HEK293T (cell line): ENCODE measurements at regions not wholly inside any gene's neighbourhood (a gene's known extent, or its start where the extent isn't known, plus 50 kb on each side); places are given as distances from the start of the nearest gene placed in this dataset.
"Not testable (repeated sequence)": the region's sequence is repeated elsewhere in the genome, so short reads cannot be mapped to it uniquely, and the experiment has no call there.

Experiments used
- CTCF ChIA-PET: fragments of 350-600 bp; formaldehyde crosslinking; extraction: SDS; loops from one replicate; lab custom pipeline; 2021; ENCODE audit warnings: antibody characterized with exemption, inconsistent platforms; lab: Yijun Ruan, JAX
- POLR2A ChIA-PET: fragments of 350-600 bp; formaldehyde crosslinking; extraction: SDS; loops from one replicate; lab custom pipeline; 2020; ENCODE audit warnings: antibody characterized with exemption, inconsistent platforms; lab: Yijun Ruan, JAX
- DNase-seq: peaks from one replicate; pipeline ENCODE4 v3.0.0; 2012; ENCODE audit warnings: mixed read lengths; ENCODE audit errors: extremely low spot score
- ARNT ChIP-seq: fragments of 450-650 bp; IDR thresholded peaks from 2 replicates; pipeline ENCODE4 v1.6.1; 2017; ENCODE audit warnings: mild to moderate bottlenecking
- BHLHE40 ChIP-seq: fragments of 450-650 bp; IDR thresholded peaks from 2 replicates; pipeline ENCODE4 v1.6.1; 2016; ENCODE audit warnings: mild to moderate bottlenecking, moderate library complexity, borderline replicate concordance
- CTBP1 ChIP-seq: fragments of 450-650 bp; IDR thresholded peaks from 2 replicates; pipeline ENCODE4 v1.6.1; 2016; ENCODE audit warnings: borderline replicate concordance
- ELF4 ChIP-seq: fragments of 450-650 bp; IDR thresholded peaks from 2 replicates; pipeline ENCODE4 v1.6.1; 2017; ENCODE audit warnings: antibody characterized with exemption
- FOXA1 ChIP-seq: fragments of 450-650 bp; IDR thresholded peaks from 2 replicates; pipeline ENCODE4 v1.6.1; 2016; ENCODE audit warnings: mild to moderate bottlenecking
- FOXK2 ChIP-seq: fragments of 450-650 bp; IDR thresholded peaks from 2 replicates; pipeline ENCODE4 v1.6.1; 2016; ENCODE audit warnings: mild to moderate bottlenecking
- FOXM1 ChIP-seq: fragments of 450-650 bp; IDR thresholded peaks from 2 replicates; pipeline ENCODE4 v1.6.1; 2017; ENCODE audit warnings: mild to moderate bottlenecking, borderline replicate concordance
- HDGF ChIP-seq: fragments of 450-650 bp; IDR thresholded peaks from 2 replicates; pipeline ENCODE4 v1.6.1; 2017; ENCODE audit warnings: antibody characterized with exemption, borderline replicate concordance
- L3MBTL2 ChIP-seq: fragments of 450-650 bp; conservative IDR thresholded peaks from 2 replicates; pipeline ENCODE4 v1.6.1; 2016; ENCODE audit warnings: mild to moderate bottlenecking
- LEF1 ChIP-seq: fragments of 450-650 bp; IDR thresholded peaks from 2 replicates; pipeline ENCODE4 v1.6.1; 2017; ENCODE audit warnings: mild to moderate bottlenecking, borderline replicate concordance
- NFRKB ChIP-seq: fragments of 450-650 bp; IDR thresholded peaks from 2 replicates; pipeline ENCODE4 v1.6.1; 2016; ENCODE audit warnings: mild to moderate bottlenecking, moderate library complexity
- PKNOX1 ChIP-seq: fragments of 450-650 bp; IDR thresholded peaks from 2 replicates; pipeline ENCODE4 v1.6.1; 2016
- SP1 ChIP-seq: fragments of 450-650 bp; IDR thresholded peaks from 2 replicates; pipeline ENCODE4 v1.6.1; 2017
- SUZ12 ChIP-seq: fragments of 450-650 bp; IDR thresholded peaks from 2 replicates; pipeline ENCODE4 v1.6.1; 2016; ENCODE audit warnings: mild to moderate bottlenecking
- TARDBP ChIP-seq: fragments of 450-650 bp; IDR thresholded peaks from 2 replicates; pipeline ENCODE4 v1.6.1; 2016
- ZNF384 ChIP-seq: fragments of 450-650 bp; IDR thresholded peaks from 2 replicates; pipeline ENCODE4 v1.6.1; 2016

GRCh38 chr14:89474464-89474863 is 57.4 kb upstream of the FOXN3 start:
- no peak for TF ChIP-seq PKNOX1
- no peak for DNase-seq
- ChIA-PET CTCF (no interaction called here), POLR2A (no interaction called here)

- ChIA-PET CTCF (no interaction called here), POLR2A (no interaction called here)
- no peak for TF ChIP-seq SUZ12
- TF ChIP-seq ARNT, result no peak
- TF ChIP-seq FOXA1, result no peak
- no peak for TF ChIP-seq BHLHE40
- no peak for TF ChIP-seq HDGF
- no peak for TF ChIP-seq ELF4
- no peak for TF ChIP-seq LEF1
- TF ChIP-seq TARDBP, result no peak
- TF ChIP-seq CTBP1, result no peak
- DNase-seq, result no peak
These were observed 57.0 kb upstream of the FOXN3 start for GRCh38 chr14:89473989-89474388.

DNA sequence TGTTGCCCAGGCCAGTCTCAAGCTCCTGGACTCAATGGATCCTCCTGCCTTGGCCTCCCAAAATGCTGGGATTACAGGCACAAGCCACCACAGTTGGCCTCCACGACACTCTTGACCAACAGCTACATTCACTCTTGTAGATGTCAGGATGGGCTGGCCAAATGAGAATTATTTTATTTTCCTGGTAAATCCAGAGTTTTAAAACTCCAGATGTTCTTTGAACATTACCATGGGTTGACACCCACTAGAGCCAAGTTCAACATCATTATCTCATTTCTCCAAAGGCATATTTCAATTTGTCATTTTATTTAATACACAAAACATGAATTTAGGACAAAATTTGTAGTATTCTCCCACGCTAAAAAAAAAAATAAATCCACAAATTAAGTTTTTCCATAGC is 56.5 kb upstream of the FOXN3 start:
- POLR2A ChIA-PET, result no interaction called here

DNA sequence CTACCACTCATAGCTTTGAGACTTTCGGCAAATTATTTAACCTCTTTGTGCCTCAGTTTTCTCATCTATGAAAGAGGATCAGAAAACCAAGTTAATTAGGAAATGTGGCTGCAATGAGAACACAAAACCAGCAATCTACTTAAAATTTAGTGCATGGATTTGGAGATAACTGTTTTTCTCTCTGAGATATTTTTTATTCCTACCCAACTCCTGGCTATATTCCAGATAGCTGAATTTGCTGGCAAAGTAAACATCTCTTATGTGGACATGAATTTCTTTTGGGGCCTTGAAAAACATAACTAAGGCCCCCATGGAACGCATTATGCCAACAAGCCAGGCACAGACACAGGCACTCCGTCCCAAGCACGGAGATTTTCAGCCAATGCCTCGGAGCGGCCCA is 53.4 kb upstream of the FOXN3 start:
- TF ChIP-seq L3MBTL2 (no peak), SP1 (no peak), ZNF384 (no peak), FOXA1 (no peak), PKNOX1 (no peak), NFRKB (no peak), SUZ12 (no peak), BHLHE40 (no peak), LEF1 (no peak), TARDBP (no peak), FOXK2 (no peak)
- no peak for DNase-seq
- ChIA-PET CTCF (no interaction called here), POLR2A (no interaction called here)

More for the DNA sequence above, 56.5 kb upstream of the FOXN3 start:
- TF ChIP-seq ELF4 (no peak), L3MBTL2 (no peak), FOXA1 (no peak), FOXM1 (no peak), ARNT (no peak), TARDBP (no peak), FOXK2 (no peak)
- no peak for DNase-seq
- CTCF ChIA-PET, result no interaction called here

DNA sequence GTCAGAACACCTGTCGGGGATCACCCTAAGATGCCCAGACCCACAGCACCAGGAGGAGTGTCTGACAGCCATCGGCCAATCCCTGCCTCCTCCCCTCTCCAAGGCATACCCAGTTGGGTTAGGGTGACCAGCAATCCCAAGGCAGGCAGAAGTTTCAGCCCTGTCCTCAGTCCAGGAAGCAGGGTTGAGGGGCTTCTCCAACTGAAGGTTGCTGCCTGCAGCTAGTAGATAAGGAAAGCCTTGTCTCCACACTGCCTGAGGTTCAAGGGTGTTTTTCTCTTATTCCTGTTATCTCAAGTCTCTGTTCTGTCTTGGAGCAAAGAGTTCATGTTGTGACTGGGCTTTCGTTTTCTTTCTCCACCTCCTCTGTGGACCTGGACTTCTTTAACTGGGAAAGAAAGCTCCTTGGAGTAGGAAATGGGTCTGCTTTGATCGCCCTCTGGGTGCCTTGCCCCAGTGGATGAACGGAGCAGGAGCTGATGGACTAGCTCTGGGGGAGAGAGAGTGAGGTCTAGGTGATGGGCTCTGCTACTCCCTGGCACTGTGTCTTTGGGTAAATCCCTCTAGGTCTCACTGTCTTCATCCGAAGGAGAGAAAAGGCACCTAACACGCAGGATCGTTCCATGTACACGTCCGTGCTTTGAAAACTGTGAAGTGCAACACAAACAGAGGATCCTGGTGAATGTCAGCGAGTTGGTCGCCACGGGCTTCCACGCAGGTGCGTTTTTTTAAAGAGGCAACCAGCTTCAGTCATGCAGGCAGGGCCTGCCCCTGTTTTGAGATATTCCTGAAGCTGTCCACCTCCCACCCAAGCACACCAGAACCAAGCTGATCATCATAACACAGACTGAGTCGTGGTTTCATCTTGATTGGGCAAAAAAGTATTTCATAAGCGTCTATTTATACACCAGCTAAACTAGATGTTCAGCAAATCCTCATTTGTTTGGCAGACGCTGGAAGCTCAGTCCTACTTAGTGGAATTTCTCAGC is 52.5 kb upstream of the FOXN3 start:
- CTCF ChIA-PET, result no interaction called here
- POLR2A ChIA-PET, result no interaction called here
- TF ChIP-seq PKNOX1 (no peak), NFRKB (no peak), ZNF384 (no peak), L3MBTL2 (no peak), HDGF (no peak), ELF4 (no peak), TARDBP (no peak)
- DNase-seq, result no peak

DNA sequence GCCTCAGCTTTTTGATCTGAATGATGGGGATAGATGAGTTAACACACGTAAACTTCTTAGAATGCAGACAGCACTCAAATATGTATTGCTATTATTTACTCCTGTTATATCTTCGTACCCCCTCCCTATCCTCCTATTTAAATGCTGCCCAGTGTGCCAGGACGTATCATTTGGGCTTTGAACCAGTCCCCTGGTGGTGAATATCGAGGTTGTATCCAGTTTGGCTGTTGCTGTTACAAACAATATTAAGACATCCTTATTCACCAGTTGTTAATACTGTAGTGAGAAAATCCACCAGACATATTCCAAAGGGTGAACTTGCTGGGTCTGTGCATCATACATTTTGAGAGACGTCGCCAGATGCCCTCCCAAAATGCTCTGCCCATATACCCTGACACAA is 51.5 kb upstream of the FOXN3 start:
- TF ChIP-seq ARNT (no peak), ZNF384 (no peak), PKNOX1 (no peak), FOXA1 (no peak), FOXK2 (no peak), SP1 (no peak)
- ChIA-PET POLR2A (no interaction called here), CTCF (no interaction called here)
- no peak for DNase-seq

GRCh38 chr14:89468030-89468429 is 51.0 kb upstream of the FOXN3 start:
- POLR2A ChIA-PET, CTCF ChIA-PET, DNase-seq: not testable (repeated sequence)
